Lower leg skin (tissue), 3 donors: ENCODE measurements at regions not wholly inside any gene's neighbourhood (a gene's known extent, or its start where the extent isn't known, plus 50 kb on each side); places are given as distances from the start of the nearest gene placed in this dataset.

Experiments
- POLR2A ChIP-seq, 2 donors: fragments of 450-650 bp; IDR thresholded peaks; one replicate each; pipeline ENCODE4 v1.6.1; 2016 to 2017; ENCODE audit warnings: antibody characterized with exemption in 2 of 2, mild to moderate bottlenecking in 1 of 2, moderate library complexity in 1 of 2
- TF ChIP-seq, protein P1 (sequence below), 3 donors: fragments of 450-650 bp; IDR thresholded peaks; one replicate each; pipeline ENCODE4 v1.5.1; 2016; ENCODE audit warnings: antibody characterized with exemption in 3 of 3, mild to moderate bottlenecking in 3 of 3, moderate library complexity in 2 of 3

DNA sequence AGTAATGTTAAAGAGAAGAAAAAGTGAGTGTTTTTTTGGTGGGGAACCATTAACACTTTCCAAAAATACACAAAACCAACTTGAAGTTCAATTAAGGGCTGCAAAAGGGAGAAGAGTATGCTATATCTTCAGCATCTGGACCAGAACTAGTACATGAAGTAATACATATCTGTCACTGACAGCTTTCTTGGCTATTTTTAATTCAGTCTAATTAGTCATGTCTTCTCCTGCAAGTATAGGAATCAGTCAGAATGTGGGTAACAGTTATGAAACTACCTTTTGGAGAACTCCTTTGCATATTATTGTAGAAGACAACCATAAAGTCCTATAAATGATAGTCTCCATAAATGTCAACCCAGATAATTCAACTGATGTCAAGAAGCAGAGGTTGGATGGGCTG, 901.2 kb downstream of the TTLL7 start:
- TF ChIP-seq, protein P1, sequence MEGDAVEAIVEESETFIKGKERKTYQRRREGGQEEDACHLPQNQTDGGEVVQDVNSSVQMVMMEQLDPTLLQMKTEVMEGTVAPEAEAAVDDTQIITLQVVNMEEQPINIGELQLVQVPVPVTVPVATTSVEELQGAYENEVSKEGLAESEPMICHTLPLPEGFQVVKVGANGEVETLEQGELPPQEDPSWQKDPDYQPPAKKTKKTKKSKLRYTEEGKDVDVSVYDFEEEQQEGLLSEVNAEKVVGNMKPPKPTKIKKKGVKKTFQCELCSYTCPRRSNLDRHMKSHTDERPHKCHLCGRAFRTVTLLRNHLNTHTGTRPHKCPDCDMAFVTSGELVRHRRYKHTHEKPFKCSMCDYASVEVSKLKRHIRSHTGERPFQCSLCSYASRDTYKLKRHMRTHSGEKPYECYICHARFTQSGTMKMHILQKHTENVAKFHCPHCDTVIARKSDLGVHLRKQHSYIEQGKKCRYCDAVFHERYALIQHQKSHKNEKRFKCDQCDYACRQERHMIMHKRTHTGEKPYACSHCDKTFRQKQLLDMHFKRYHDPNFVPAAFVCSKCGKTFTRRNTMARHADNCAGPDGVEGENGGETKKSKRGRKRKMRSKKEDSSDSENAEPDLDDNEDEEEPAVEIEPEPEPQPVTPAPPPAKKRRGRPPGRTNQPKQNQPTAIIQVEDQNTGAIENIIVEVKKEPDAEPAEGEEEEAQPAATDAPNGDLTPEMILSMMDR (IDR thresholded peaks at IDR 0.05), result no peak
- TF ChIP-seq POLR2A (IDR thresholded peaks at IDR 0.05), result no peak
